LNCAP (cell line): ENCODE measurements at regions not wholly inside any gene's neighbourhood (a gene's known extent, or its start where the extent isn't known, plus 50 kb on each side); places are given as distances from the start of the nearest gene placed in this dataset.

ENCODE experiments used
- CTCF ChIP-seq: fragments of 450-650 bp; IDR thresholded peaks from 2 replicates; pipeline ENCODE4 v1.5.1; 2017; ENCODE audit warnings: mild to moderate bottlenecking

GRCh38 chr12:75658286-75658685 lies 146.9 kb upstream of the KRR1 start:
- TF ChIP-seq CTCF: no peak

- no peak for TF ChIP-seq CTCF
Observed at GRCh38 chr12:75657831-75658230, 146.4 kb upstream of the KRR1 start.

- TF ChIP-seq CTCF: no peak
Observed at GRCh38 chr12:75656648-75657047, 145.2 kb upstream of the KRR1 start.

- no peak for TF ChIP-seq CTCF
Observed at GRCh38 chr12:75656210-75656609, 144.8 kb upstream of the KRR1 start.

- TF ChIP-seq CTCF: no peak
Observed at GRCh38 chr12:75655315-75655806, 144.0 kb upstream of the KRR1 start.

- TF ChIP-seq CTCF: no peak
Observed at GRCh38 chr12:75651342-75651695, 139.9 kb upstream of the KRR1 start.

GRCh38 chr12:75650595-75651341 lies 139.4 kb upstream of the KRR1 start:
- TF ChIP-seq CTCF: no peak

GRCh38 chr12:75650100-75650499 lies 138.7 kb upstream of the KRR1 start:
- no peak for TF ChIP-seq CTCF
